RPMI8226 (cell line): ENCODE measurements at regions not wholly inside any gene's neighbourhood (a gene's known extent, or its start where the extent isn't known, plus 50 kb on each side); places are given as distances from the start of the nearest gene placed in this dataset.
A peak's percentile ranks its signal among the peaks of the same experiment; 100 is the strongest.

Source experiments
- DNase-seq: peaks from one replicate; pipeline ENCODE4 v3.0.0-alpha.2; 2015

DNA sequence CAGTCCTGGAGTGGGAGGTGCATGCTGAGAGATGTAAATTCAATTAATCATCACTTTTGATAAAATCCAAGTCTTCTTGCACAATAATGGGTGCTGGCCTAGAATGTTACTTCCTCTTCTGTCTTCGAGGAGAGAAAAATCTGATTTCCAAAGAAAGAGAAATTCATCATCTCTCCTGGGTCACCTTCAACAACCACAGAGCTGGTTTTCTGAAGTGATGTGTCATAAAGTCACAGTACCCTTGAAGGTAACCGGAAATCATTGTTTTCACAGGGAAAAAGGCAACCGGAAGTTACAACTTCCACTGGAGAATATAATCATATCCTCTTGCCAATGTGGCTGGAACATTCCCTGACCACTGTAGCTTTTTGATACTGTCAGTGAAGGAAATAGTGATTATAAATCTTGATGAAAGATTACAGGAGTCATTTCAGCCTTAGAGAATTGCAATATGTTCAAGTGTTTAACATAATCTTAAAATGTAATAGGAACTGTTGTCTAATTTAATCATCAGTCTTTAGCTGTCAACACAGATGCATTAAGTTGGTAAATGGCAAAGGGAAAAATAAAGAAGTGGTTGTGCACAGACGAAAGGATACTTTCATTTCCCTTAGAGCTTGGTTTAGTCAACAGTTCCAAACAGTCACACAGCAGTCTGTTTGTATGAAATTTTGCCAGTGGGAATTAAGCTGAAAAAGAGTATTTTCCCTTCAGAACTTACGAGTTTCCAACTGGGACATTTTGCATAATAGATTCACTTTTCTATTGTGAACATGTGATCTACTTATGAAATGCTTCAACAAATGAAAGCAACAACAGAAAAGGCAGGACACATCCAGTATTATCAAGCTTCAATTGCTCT, 106.5 kb upstream of the SLC4A7 start:
- DNase-seq = no peak

DNA sequence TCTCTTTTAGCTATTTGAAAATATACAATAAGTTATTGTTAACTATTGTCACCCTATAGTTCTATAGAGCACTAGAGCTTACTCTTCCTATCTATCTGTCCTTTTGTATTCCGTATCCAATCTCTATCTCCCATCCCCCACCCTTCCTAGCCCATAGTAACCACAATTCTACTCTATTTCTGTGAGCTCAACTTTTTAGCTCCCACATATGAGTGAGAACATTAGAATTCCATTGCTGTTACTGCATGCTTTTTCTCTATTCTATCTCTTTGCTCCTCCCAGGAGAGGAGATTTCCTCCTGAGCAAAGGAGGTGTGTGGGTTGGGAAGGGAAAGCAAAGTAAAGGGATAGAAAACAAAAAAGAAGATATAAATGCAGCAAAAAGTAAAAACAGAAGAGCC, 105.6 kb upstream of the SLC4A7 start:
- no peak for DNase-seq

- no peak for DNase-seq
Measured at GRCh38 chr3:27585429-27585828, 101.2 kb upstream of the SLC4A7 start.

DNA sequence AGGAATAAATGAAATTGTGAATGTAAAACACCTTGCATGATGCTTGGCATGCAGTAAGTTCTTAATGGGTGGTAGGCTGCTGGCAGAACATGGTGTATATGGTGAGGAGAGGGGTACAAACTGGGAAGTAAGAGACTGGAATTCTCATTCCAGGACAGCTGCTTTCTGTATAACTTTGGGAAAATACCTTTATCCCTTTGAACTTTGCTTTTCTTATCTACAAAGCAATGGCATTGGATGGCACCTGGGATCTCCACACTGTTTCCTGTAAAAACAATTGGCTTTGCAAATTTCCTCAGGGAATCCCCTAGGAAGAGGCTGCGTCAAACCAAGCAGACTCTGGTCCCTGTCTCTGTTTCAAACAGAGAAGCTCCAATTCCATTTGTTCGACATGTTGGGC, 100.7 kb upstream of the SLC4A7 start:
- DNase-seq = no peak

- no peak for DNase-seq
Measured at GRCh38 chr3:27581852-27582251, 97.7 kb upstream of the SLC4A7 start.

DNA sequence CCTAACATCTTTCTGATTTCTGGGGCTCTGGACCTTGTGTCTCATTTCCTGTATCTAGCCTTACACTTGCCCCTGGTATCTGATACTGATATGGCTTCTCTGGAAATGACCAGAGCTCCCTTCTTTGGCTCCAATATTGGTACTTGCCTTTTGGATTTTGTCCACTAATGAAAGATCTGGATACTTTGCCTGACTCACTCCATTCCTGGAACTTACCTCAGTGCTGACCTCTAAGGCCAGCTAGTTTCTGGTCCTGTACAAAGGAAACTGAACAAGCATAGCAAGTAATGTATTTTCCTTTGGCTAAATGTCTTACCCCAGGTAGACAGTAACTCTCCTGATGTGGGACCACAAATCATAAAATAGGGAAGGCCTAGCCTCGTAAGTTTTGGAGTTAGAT, 93.8 kb upstream of the SLC4A7 start:
- DNase-seq = no peak

- no peak for DNase-seq
Measured at GRCh38 chr3:27577504-27577903, 93.3 kb upstream of the SLC4A7 start.

DNA sequence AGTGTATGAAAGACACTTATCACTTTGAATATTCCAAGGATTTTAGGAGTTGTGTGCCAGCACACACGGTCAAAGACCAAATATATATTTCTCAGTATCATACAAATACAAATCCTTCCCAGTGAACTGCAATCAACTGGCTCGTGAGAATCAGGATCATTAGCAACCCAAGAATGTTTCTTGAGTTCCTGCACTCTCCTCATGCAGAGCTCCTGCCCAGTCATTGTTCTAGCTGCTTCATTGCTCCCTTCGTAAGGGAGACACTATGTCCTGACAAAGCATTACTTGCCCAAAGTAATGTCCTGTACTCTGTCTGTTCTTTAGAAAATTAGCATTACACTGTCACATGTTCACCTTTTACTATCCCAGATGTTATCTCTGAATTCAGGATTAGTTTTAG, 92.0 kb upstream of the SLC4A7 start:
- no peak for DNase-seq

DNA sequence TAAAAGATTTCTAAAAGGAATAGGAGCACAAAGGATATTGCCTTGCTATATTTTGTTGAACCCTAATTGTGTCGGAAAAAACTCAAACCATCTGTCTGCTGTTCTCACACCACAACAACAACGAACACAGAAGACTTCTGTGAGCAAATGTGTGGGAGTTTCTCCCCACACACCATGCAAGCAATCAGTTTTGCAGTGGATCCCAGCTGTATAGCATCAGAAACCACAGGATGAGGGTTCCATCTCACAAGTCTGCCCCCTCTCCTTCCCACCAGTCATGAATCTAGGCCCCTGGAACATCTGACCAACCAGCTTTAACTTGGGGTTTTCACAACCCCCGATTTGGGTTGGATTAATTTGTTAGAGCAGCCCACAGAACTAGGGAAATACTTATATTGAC, 91.3 kb upstream of the SLC4A7 start:
- DNase-seq = no peak

DNA sequence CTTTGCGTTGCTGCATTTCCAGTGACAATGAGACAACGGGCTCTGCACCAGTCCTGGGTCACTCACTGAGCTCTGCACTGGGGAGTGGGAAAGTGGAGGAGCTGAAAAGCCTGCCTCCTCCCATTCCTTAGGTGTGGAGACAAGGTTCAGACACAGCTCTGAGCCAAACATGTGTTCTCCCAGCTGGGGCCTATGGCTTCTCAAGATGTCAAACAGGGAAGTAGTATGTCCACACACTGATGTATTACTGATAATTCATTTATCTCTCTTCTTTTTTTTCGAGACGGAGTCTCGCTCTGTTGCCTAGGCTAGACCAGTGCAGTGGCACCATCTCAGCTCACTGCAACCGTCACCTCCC, 90.2 kb upstream of the SLC4A7 start:
- no peak for DNase-seq

DNA sequence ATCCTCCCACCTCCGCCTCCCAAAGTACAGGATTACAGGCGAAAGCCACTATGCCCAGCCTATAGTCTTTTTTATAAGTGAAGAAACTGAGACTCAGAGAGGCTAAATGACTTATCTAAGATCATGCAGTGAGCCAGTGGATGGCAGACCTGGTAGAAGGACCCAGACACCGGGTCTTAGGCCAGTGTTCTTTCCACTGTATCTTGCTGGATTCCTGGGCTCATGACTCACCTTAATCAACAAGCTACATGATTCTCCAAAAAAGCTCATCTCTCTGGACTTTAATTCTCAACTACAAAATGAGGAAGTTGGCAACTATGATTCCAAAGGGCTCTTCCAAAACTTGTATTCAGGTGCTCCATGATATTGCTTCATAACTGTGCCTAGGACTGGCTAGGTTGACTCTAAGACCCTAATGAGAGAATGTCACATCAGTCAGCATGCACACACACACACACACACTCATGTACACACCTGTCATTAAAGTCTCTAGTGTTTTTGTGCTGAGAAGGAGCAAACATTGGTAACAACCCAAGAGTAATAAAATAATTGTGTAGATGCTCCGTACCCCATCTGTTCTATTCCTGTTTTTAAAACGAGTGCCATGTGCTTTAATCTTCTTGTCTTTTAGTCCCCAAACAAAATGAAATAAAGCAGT, 89.7 kb upstream of the SLC4A7 start:
- no peak for DNase-seq

DNA sequence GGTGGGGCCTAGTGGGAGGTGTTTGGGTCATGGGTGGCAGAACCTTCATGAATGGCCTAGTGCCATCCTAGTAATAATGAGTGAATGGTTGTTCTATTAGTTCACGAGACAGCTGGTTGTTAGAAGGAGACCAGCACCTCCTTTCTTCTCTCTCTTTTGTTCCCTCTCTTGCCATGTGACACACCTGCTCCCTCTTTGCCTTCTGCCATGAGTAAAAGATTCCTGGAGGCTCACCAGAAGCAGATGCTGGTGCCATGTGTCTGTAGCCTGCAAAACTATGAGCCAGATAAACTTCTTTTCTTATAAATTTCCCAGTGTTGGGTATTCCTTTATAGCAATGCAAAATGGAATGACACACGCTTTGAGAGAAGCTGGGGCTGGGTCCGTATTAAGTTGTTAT, 89.0 kb upstream of the SLC4A7 start:
- DNase-seq = no peak

GRCh38 chr3:27571345-27571744, 87.2 kb upstream of the SLC4A7 start:
- DNase-seq = no peak

DNA sequence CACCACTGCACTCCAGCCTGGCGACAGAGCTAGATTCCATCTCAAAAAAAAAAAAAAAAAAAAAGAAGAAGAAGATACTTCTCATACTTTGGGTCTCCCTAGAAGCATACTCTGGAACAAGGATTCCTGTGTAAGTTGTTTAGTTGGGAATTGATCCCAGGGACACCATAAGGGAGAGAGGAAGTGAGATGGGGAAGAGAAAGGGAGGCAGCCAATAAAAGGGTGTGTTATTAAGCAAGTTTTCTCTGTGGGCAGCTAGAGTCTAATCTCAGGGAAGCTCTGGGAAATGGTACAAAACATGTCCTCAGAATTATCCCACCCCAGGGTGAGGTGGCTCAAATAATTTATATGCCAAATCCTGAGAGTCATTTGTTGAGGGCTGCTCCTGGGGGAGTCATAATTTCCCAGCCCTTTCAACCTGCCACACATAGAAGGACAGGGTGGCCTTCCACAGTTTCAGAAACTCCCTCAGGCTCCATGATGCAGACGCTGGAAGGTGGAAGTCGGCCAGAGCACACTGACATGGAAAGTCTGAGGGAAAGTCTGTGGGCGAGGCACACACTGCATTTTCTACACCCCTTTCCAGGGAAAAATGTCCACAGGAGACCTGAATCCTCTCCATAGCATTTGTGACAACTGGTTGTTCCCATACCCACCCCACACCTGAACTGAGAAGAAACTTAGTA, 86.4 kb upstream of the SLC4A7 start:
- DNase-seq = no peak

DNA sequence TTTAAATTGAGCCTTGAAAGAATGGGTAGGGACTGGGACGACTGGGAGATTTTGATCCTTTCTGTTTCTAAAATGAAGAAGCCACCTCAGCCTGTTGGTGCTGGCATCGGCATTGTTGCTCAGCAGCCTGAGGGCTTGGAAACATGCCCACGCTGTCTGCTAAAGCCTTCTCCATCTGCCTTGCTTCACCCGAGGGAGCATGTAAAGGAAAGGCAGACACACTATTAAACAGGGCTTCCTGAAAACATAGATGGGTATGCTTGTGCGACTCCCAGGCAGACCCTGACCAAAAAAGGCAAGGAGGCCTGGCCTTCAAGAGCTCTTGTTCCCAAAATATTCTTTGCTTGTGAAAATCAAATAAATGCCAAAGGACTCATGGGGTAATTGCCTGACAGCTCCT, 84.2 kb upstream of the SLC4A7 start:
- peak; percentile 26 for DNase-seq

DNA sequence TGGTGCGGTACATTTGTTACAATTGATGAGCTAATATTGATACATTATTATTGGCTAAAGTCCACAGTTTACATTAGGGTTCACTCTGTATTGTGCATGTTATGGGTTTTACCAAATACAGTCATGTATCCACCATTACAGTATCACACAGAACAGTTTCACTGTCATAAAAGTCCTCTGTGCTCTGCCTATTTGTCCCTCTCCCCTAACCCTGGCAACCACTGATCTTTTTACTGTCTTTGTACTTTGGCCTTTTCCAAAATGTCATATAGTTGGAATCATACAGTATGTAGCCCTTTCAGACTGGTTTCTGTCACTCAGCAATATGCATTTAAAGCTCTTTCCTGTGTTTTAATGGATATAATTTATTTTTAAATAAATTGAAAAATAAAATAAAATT, 83.1 kb upstream of the SLC4A7 start:
- no peak for DNase-seq

- no peak for DNase-seq
Measured at GRCh38 chr3:27565201-27565852, 81.1 kb upstream of the SLC4A7 start.

GRCh38 chr3:27561576-27561975, 77.4 kb upstream of the SLC4A7 start:
- no peak for DNase-seq

GRCh38 chr3:27560484-27561056, 76.4 kb upstream of the SLC4A7 start:
- DNase-seq = no peak

GRCh38 chr3:27559835-27560234, 75.7 kb upstream of the SLC4A7 start:
- DNase-seq = no peak

GRCh38 chr3:27559381-27559780, 75.2 kb upstream of the SLC4A7 start:
- DNase-seq = no peak

DNA sequence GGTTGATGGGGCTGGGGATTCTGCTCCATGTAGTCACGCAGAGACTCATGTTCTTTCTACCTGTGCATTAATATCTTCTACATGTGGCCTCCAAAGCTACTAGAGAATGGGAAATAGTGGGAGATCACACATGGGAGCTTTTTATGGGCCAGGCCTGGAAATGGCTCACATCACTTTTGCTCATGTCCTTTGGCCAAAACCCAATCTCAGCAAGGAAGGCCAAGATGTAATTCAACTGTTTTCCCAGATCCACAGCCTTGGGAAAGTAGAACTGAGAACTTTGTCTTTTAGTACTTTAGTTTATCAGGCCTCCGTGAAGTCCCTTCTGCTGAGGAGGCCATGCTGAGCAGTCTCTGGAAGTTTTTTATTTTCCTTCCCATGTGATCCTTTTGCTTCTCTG, 73.2 kb upstream of the SLC4A7 start:
- DNase-seq = no peak

- DNase-seq = no peak
Measured at GRCh38 chr3:27556887-27557286, 72.7 kb upstream of the SLC4A7 start.
